Natural killer cell (primary cell): ENCODE measurements at regions not wholly inside any gene's neighbourhood (a gene's known extent, or its start where the extent isn't known, plus 50 kb on each side); places are given as distances from the start of the nearest gene placed in this dataset.

ENCODE experiments used
- ATAC-seq, 3 donors: fragments of 150-1000 bp in 2 of 3; fragments of 200-7000 bp in 1 of 3; cut with Tn5 transposase; 1 replicate in 1 of 3; 2 replicates in 2 of 3; pipeline ENCODE4 v1.10.0; 2021; ENCODE audit warnings: mild to moderate bottlenecking in 2 of 3, moderate library complexity in 2 of 3
- DNase-seq, 2 donors: peaks; one replicate each; pipeline versions ENCODE4 v3.0.0 to v3.0.0-alpha.2; 2013 to 2021; ENCODE audit warnings: mixed read lengths in 1 of 2
- H3K27ac ChIP-seq: one replicate; pipeline ENCODE4 v1.5.1; 2013; ENCODE audit warnings: mild to moderate bottlenecking, low read length
- H3K27me3 ChIP-seq: one replicate; pipeline ENCODE4 v1.6.1; 2013; ENCODE audit warnings: low read length; ENCODE audit not compliant: control insufficient read depth, insufficient read depth
- H3K36me3 ChIP-seq: one replicate; pipeline ENCODE4 v1.6.1; 2013; ENCODE audit warnings: low read length; ENCODE audit not compliant: control insufficient read depth, insufficient read depth
- H3K4me1 ChIP-seq: one replicate; pipeline ENCODE4 v1.6.1; 2013; ENCODE audit warnings: low read length; ENCODE audit not compliant: control insufficient read depth, insufficient read depth
- H3K4me3 ChIP-seq: one replicate; pipeline ENCODE4 v1.5.1; 2013; ENCODE audit warnings: low read length
- H3K9me3 ChIP-seq: one replicate; pipeline ENCODE4 v1.6.1; 2013; ENCODE audit warnings: low read length; ENCODE audit not compliant: control insufficient read depth, insufficient read depth
- H3K27ac Mint-ChIP-seq, 2 donors: one replicate each; pipeline ENCODE4 v1.8.0; 2022; ENCODE audit warnings: mild to moderate bottlenecking in 2 of 2, mixed read lengths in 2 of 2, moderate library complexity in 1 of 2
- H3K27me3 Mint-ChIP-seq, 2 donors: one replicate each; pipeline ENCODE4 v1.8.0; 2022; ENCODE audit warnings: low read depth in 2 of 2, mixed read lengths in 2 of 2
- H3K36me3 Mint-ChIP-seq: one replicate; pipeline ENCODE4 v1.8.0; 2022; ENCODE audit warnings: mixed read lengths
- H3K4me1 Mint-ChIP-seq, 2 donors: one replicate each; pipeline ENCODE4 v1.8.0; 2022; ENCODE audit warnings: mixed read lengths in 2 of 2
- H3K4me3 Mint-ChIP-seq: one replicate; pipeline ENCODE4 v1.8.0; 2022; ENCODE audit warnings: mild to moderate bottlenecking, moderate library complexity, mixed read lengths
- H3K9me3 Mint-ChIP-seq, 2 donors: one replicate each; pipeline ENCODE4 v1.8.0; 2022; ENCODE audit warnings: mixed read lengths in 2 of 2
- WGBS: methylation state at CpG from one replicate; pipeline ENCODE4 v1.1.7; 2013; ENCODE audit warnings: missing lambda C conversion rate; ENCODE audit not compliant: insufficient coverage; 5-methylcytosine and 5-hydroxymethylcytosine counted together
- intact Hi-C: fragments of 100-400 bp; cut with micrococcal nuclease; formaldehyde crosslinking; loops from one replicate; pipeline ENCODE4 v1.14.2; 2022
- TF ChIP-seq, protein P1 (sequence below): fragments of 200-600 bp; IDR thresholded peaks from one replicate; pipeline ENCODE4 v1.8.0; 2022; ENCODE audit warnings: antibody characterized with exemption

DNA sequence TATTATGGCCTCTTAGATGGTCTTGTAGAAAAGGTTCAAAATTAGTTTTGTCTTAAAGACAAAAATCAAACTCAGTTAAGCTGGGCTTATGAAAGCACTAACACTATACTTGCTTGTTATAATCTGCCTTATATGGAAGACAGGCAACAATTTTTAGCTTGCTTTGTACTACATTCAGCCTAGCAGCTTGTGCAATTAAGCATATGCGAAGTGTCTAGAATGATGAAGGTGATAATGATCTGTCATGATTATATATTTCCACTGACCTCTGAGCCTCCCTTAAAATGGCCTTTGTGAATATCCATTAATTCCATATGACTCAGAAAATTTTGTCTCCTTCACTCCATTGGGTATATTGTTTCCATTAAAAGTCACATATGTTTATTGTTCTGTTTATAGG is 834.9 kb downstream of the OLFM4 start:
- WGBS = 86% methylated on average over 1 of the region's 1 CpG
- DNase-seq (no peak), ATAC-seq (no peak)
- Histone ChIP-seq H3K4me1 (no peaks in the 10 kb centered on the region), H3K4me3 (no peak overlapping the region), H3K9me3 (no peaks in the 10 kb centered on the region), H3K36me3 (no peaks in the 10 kb centered on the region), H3K27me3 (no peaks in the 10 kb centered on the region), H3K27ac (no peak overlapping the region)
- TF ChIP-seq, protein P1, sequence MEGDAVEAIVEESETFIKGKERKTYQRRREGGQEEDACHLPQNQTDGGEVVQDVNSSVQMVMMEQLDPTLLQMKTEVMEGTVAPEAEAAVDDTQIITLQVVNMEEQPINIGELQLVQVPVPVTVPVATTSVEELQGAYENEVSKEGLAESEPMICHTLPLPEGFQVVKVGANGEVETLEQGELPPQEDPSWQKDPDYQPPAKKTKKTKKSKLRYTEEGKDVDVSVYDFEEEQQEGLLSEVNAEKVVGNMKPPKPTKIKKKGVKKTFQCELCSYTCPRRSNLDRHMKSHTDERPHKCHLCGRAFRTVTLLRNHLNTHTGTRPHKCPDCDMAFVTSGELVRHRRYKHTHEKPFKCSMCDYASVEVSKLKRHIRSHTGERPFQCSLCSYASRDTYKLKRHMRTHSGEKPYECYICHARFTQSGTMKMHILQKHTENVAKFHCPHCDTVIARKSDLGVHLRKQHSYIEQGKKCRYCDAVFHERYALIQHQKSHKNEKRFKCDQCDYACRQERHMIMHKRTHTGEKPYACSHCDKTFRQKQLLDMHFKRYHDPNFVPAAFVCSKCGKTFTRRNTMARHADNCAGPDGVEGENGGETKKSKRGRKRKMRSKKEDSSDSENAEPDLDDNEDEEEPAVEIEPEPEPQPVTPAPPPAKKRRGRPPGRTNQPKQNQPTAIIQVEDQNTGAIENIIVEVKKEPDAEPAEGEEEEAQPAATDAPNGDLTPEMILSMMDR = no peak
- Mint-ChIP-seq H3K4me1 (no peaks in the 10 kb centered on the region), H3K27me3 (no peaks in the 10 kb centered on the region), H3K9me3 (peaks cover 17 to 25% of the 10 kb centered on the region in 2 donors), H3K27ac (no peak overlapping the region), H3K36me3 (peaks cover 4% of the 10 kb centered on the region), H3K4me3 (no peak overlapping the region)
- intact Hi-C loops = no loop called here

DNA sequence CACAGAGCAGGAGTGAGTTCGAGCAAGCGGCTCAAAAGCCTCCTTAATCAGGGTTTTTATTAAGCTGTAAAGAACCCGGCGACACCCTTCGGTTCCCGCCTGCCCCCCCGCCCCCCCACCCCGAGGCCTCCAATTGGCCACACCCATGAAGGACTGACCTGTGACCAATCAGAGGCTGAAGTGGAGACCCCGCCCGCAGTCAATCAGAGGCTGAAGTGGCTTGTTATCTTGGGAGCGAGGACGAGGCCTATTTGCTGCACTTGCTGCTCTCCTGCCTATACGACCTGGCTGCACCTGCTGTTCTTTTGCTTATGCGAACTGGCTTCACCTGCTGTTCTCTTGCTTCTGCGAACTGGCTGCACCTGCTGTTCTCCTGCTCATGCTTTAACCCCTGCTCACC is 844.9 kb downstream of the OLFM4 start:
- H3K27ac Mint-ChIP-seq = no peak overlapping the region
- peaks cover 16 to 17% of the 10 kb centered on the region in 2 donors for H3K9me3 Mint-ChIP-seq
- H3K4me1 ChIP-seq = no peaks in the 10 kb centered on the region
- intact Hi-C loops = no loop called here
- no peak overlapping the region for H3K4me3 Mint-ChIP-seq
- no peak for ATAC-seq
- H3K27me3 Mint-ChIP-seq = no peaks in the 10 kb centered on the region
- no peaks in the 10 kb centered on the region for H3K4me1 Mint-ChIP-seq
- no peaks in the 10 kb centered on the region for H3K9me3 ChIP-seq
- no peaks in the 10 kb centered on the region for H3K36me3 Mint-ChIP-seq
- 93% methylated on average over 15 of the region's 15 CpGs for WGBS
- no peaks in the 10 kb centered on the region for H3K27me3 ChIP-seq
- H3K4me3 ChIP-seq = no peak overlapping the region
- TF ChIP-seq, protein P1 = no peak
- no peak for DNase-seq
- H3K27ac ChIP-seq = no peak overlapping the region
- no peaks in the 10 kb centered on the region for H3K36me3 ChIP-seq

DNA sequence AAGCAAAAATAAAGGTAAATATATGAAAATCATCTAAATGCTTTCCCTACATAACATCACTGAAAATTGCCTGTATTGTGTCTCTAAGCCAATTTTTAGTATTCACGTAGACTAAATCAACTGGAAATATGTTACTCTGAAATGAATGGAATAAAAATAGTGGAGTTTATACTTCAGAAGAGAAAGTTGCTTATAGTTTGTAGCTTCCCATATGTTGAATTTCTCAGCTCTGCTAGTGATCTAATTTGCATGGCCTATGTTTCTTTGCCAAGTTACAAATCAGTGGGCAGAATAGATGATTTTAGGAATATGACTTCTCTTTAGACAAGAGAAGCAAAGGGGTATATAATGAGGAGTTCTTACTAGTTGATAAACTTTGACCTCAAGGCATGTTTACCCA is 850.2 kb downstream of the OLFM4 start:
- DNase-seq = no peak
- no peaks in the 10 kb centered on the region for H3K4me1 ChIP-seq
- WGBS = 89% methylated on average over 1 of the region's 1 CpG
- Mint-ChIP-seq H3K4me3 (no peak overlapping the region), H3K27me3 (no peaks in the 10 kb centered on the region), H3K36me3 (peaks cover 15% of the 10 kb centered on the region), H3K4me1 (no peaks in the 10 kb centered on the region), H3K27ac (no peak overlapping the region), H3K9me3 (peaks cover 14 to 18% of the 10 kb centered on the region in 2 donors)
- H3K27me3 ChIP-seq = no peaks in the 10 kb centered on the region
- intact Hi-C loops = no loop called here
- H3K9me3 ChIP-seq = no peaks in the 10 kb centered on the region
- TF ChIP-seq, protein P1 = no peak
- H3K36me3 ChIP-seq = no peaks in the 10 kb centered on the region
- ATAC-seq = no peak
- H3K27ac ChIP-seq = no peak overlapping the region
- H3K4me3 ChIP-seq = no peak overlapping the region

DNA sequence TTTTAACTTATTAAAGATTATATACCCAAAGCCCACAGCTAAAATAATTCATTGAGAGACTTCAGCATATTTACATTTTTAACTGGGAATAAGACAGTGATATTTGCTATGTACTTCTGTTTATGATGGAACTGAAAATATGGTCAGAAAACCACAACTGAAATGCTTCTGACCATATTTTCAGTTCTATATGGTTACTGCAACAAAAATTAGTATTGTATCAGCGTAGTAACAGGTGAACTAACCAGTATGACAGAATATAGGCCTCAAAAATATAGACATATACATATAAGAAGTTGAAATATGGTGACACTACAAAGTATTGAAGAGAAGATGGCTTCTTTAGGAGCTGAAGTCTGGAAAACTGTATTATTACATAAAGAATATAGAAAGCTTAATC is 857.4 kb downstream of the OLFM4 start:
- no CpG with 5 or more reads among the region's 1 CpG for WGBS
- Histone ChIP-seq H3K27me3 (no peaks in the 10 kb centered on the region), H3K27ac (no peak overlapping the region), H3K4me1 (no peaks in the 10 kb centered on the region), H3K36me3 (no peaks in the 10 kb centered on the region), H3K9me3 (no peaks in the 10 kb centered on the region), H3K4me3 (no peak overlapping the region)
- H3K4me3 Mint-ChIP-seq = no peak overlapping the region
- no peak for DNase-seq
- H3K27ac Mint-ChIP-seq = no peak overlapping the region
- H3K4me1 Mint-ChIP-seq = no peaks in the 10 kb centered on the region
- intact Hi-C loops = no loop called here
- ATAC-seq = no peak
- H3K9me3 Mint-ChIP-seq = peaks cover 12 to 13% of the 10 kb centered on the region in 2 donors
- peaks cover 8% of the 10 kb centered on the region for H3K36me3 Mint-ChIP-seq
- TF ChIP-seq, protein P1 = no peak
- no peaks in the 10 kb centered on the region for H3K27me3 Mint-ChIP-seq
